ENCODE measurements at regions not wholly inside any gene's neighbourhood (a gene's known extent, or its start where the extent isn't known, plus 50 kb on each side); places are given as distances from the start of the nearest gene placed in this dataset.

DNA sequence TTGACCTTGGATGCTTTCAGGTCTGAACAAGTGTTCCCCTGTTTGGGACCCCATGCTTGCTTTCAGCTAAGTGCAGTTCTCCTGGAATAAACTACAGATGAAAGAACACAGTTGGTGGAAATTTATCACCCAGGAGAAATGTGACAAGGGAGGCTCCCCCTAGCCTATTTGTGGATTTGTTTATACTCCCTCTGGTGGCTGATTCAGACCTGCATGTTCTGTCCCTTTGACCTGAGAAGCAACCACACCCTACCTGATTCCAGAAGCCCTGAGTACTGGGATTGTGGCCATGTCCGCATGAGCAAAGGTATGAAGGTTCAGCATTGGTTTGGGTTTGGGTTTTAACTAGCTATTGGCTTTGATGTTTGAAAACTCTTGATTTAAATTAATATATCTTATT is 440.9 kb downstream of the MID1IP1 start:
- Histone ChIP-seq H3K36me3 (replicated peaks in 1 of 2; ENCODE audit: control insufficient read depth in 1 of 2, insufficient read depth in 2 of 2, low read length in 1 of 2) (no peaks in the 10 kb centered on the region), H3F3A (replicated peaks; ENCODE audit: insufficient read depth) (no peaks in the 10 kb centered on the region), H2AFZ (ENCODE audit: low read depth) (no peak overlapping the region), H3K79me2 (ENCODE audit: insufficient read depth) (no peaks in the 10 kb centered on the region), H3K9me3 (no peaks in the 10 kb centered on the region), H3K4me2 (no peak overlapping the region), H3K9ac (no peak overlapping the region), H3K4me1 (ENCODE audit: control insufficient read depth in 1 of 2, insufficient read depth in 2 of 2, low read depth in 1 of 2, low read length in 1 of 2) (no peaks in the 10 kb centered on the region; a peak in 1 of 4 replicates), H3K9me2 (no peaks in the 10 kb centered on the region), H4K20me1 (ENCODE audit: insufficient read depth) (no peaks in the 10 kb centered on the region), H3K27ac (ENCODE audit: low read depth in 2 of 2, low read length in 1 of 2) (no peak overlapping the region), H3K27me3 (ENCODE audit: insufficient read depth) (no peaks in the 10 kb centered on the region), H3K4me3 (ENCODE audit: low read depth in 2 of 2, low read length in 1 of 2) (no peak overlapping the region)
- 77% methylated on average over 1 of the region's 1 CpG for WGBS (ENCODE audit: low lambda C conversion rate)
- TF ChIP-seq RAD21 (IDR thresholded peaks at IDR 0.05; ENCODE audit: low read length) = peak; percentile 48
- TF ChIP-seq, protein P1, sequence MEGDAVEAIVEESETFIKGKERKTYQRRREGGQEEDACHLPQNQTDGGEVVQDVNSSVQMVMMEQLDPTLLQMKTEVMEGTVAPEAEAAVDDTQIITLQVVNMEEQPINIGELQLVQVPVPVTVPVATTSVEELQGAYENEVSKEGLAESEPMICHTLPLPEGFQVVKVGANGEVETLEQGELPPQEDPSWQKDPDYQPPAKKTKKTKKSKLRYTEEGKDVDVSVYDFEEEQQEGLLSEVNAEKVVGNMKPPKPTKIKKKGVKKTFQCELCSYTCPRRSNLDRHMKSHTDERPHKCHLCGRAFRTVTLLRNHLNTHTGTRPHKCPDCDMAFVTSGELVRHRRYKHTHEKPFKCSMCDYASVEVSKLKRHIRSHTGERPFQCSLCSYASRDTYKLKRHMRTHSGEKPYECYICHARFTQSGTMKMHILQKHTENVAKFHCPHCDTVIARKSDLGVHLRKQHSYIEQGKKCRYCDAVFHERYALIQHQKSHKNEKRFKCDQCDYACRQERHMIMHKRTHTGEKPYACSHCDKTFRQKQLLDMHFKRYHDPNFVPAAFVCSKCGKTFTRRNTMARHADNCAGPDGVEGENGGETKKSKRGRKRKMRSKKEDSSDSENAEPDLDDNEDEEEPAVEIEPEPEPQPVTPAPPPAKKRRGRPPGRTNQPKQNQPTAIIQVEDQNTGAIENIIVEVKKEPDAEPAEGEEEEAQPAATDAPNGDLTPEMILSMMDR (IDR thresholded peaks at IDR 0.05) = peak; percentile 49
- TF ChIP-seq EZH2phosphoT487 (IDR thresholded peaks at IDR 0.05; ENCODE audit: borderline replicate concordance, low read depth) = no peak
- DNase-seq = peak; percentile 16
- CTCF ChIA-PET = interaction anchor here (0.6 to 1.0 kb wide), 3 partner anchors 11 to 454 kb away, joined by 3 read pairs; no protein-coding TSS in a partner anchor
- POLR2A ChIA-PET = no interaction called here

DNA sequence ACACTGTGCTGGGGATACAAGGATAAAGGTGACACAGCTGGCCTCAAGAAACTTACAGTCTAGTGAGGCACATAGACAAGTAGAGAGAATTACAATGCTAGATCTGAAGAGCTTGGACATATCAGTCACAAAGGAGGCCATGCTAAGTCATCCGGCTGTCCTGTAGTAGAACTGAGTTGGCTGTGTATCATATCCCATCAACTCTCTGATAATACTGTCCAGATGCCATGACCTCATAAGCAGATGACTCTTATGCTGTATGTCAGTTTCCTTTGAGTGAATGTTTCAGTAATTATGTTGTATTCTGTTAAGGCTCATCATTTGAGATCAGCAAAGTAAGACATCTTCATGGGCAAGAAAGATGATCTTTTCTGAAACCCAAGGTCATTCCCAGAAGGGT is 442.9 kb downstream of the MID1IP1 start:
- DNase-seq = no peak
- Histone ChIP-seq H3K4me3 (ENCODE audit: low read depth in 2 of 2, low read length in 1 of 2) (no peak overlapping the region), H3K27ac (ENCODE audit: low read depth in 2 of 2, low read length in 1 of 2) (no peak overlapping the region; a peak in 1 of 4 replicates), H3K79me2 (ENCODE audit: insufficient read depth) (no peaks in the 10 kb centered on the region), H2AFZ (ENCODE audit: low read depth) (no peak overlapping the region), H3K4me2 (no peak overlapping the region), H4K20me1 (ENCODE audit: insufficient read depth) (no peaks in the 10 kb centered on the region), H3K9me3 (no peaks in the 10 kb centered on the region), H3F3A (replicated peaks; ENCODE audit: insufficient read depth) (no peaks in the 10 kb centered on the region), H3K9ac (no peak overlapping the region), H3K9me2 (no peaks in the 10 kb centered on the region), H3K4me1 (ENCODE audit: control insufficient read depth in 1 of 2, insufficient read depth in 2 of 2, low read depth in 1 of 2, low read length in 1 of 2) (no peaks in the 10 kb centered on the region; a peak in 1 of 4 replicates), H3K36me3 (replicated peaks in 1 of 2; ENCODE audit: control insufficient read depth in 1 of 2, insufficient read depth in 2 of 2, low read length in 1 of 2) (no peaks in the 10 kb centered on the region), H3K27me3 (ENCODE audit: insufficient read depth) (no peaks in the 10 kb centered on the region)
- WGBS (ENCODE audit: low lambda C conversion rate) = 18% methylated on average over 1 of the region's 1 CpG
- CTCF ChIA-PET = no interaction called here
- POLR2A ChIA-PET = no interaction called here
- TF ChIP-seq SIN3A (IDR thresholded peaks at IDR 0.05; ENCODE audit: borderline replicate concordance, low read depth, low read length) (no peak), IRF3 (IDR thresholded peaks at IDR 0.05; ENCODE audit: low read depth, low read length) (no peak), MXI1 (IDR thresholded peaks at IDR 0.05; ENCODE audit: low read depth, low read length) (no peak), GATA2 (CRISPR knock-in tag; IDR thresholded peaks at IDR 0.05) (no peak), NFIC (IDR thresholded peaks at IDR 0.05; ENCODE audit: borderline replicate concordance) (no peak), YY1 (IDR thresholded peaks at IDR 0.05; ENCODE audit: low read depth) (no peak), MEF2A (IDR thresholded peaks at IDR 0.05; ENCODE audit: borderline replicate concordance, low read depth) (no peak), EP300 (IDR thresholded peaks at IDR 0.05; ENCODE audit: borderline replicate concordance in 1 of 2, low read depth in 1 of 2, low read length in 1 of 2) (no peak), TAF1 (IDR thresholded peaks at IDR 0.05; ENCODE audit: borderline replicate concordance, low read depth, low read length) (no peak), MAX (IDR thresholded peaks at IDR 0.05; ENCODE audit: low read depth) (no peak), REST (IDR thresholded peaks at IDR 0.05; ENCODE audit: low read depth, low read length) (no peak), FOXJ3 (CRISPR knock-in tag; IDR thresholded peaks at IDR 0.05) (no peak), ELF1 (IDR thresholded peaks at IDR 0.05) (no peak), GABPA (IDR thresholded peaks at IDR 0.05; ENCODE audit: low read depth) (no peak), USF2 (IDR thresholded peaks at IDR 0.05; ENCODE audit: borderline replicate concordance, low read depth, low read length) (no peak), EZH2phosphoT487 (IDR thresholded peaks at IDR 0.05; ENCODE audit: borderline replicate concordance, low read depth) (no peak), NRF1 (IDR thresholded peaks at IDR 0.05; ENCODE audit: low read depth, low read length) (no peak), USF1 (IDR thresholded peaks at IDR 0.05; ENCODE audit: borderline replicate concordance, low read depth) (no peak)
